PC-9 (cell line): ENCODE measurements at regions not wholly inside any gene's neighbourhood (a gene's known extent, or its start where the extent isn't known, plus 50 kb on each side); places are given as distances from the start of the nearest gene placed in this dataset.

Experiments used
- BruUV-seq: library from RNA; stranded (reverse); fragments of 400-500 nt; replicated peaks from 2 replicates; lab custom pipeline; 2021; lab: Mats Ljungman, UMichigan
- CTCF ChIA-PET: fragments of 300-600 bp; sonication (Branson Sonifier 250); formaldehyde crosslinking; loops from one replicate; lab custom pipeline; 2022; ENCODE audit warnings: antibody characterized with exemption; lab: Charles Lee
- POLR2A ChIA-PET: fragments of 300-600 bp; sonication (Branson Sonifier 250); formaldehyde crosslinking; loops from one replicate; lab custom pipeline; 2022; ENCODE audit warnings: antibody characterized with exemption; ENCODE audit not compliant: unreplicated experiment; lab: Charles Lee
- DNase-seq, 2 experiments: peaks; one replicate each; pipeline versions ENCODE4 v3.0.0 to v3.0.0-alpha.2; 2015 to 2022; ENCODE audit warnings: mixed read lengths in 1 of 2
- H2AFZ ChIP-seq: fragments of 200-600 bp; sonication (generic); 2 replicates; pipeline ENCODE4 v1.8.1; 2017; ENCODE audit warnings: antibody characterized with exemption
- H3F3A ChIP-seq: fragments of 200-600 bp; sonication (generic); 2 replicates; pipeline ENCODE4 v1.8.1; 2017; ENCODE audit warnings: antibody characterized with exemption, mild to moderate bottlenecking, low read depth; ENCODE audit not compliant: insufficient read depth
- H3K27ac ChIP-seq: fragments of 200-600 bp; sonication (generic); 2 replicates; pipeline ENCODE4 v1.6.1; 2016; ENCODE audit warnings: mixed run types
- H3K27me3 ChIP-seq: fragments of 200-600 bp; sonication (generic); 2 replicates; pipeline ENCODE4 v1.6.1; 2016; ENCODE audit warnings: low read depth, mixed run types; ENCODE audit not compliant: insufficient read depth
- H3K36me3 ChIP-seq: fragments of 200-600 bp; sonication (generic); 2 replicates; pipeline ENCODE4 v1.6.1; 2016; ENCODE audit warnings: low read depth, mixed run types
- H3K4me1 ChIP-seq: fragments of 200-600 bp; sonication (generic); replicated peaks from 2 replicates; pipeline ENCODE4 v1.6.1; 2016; ENCODE audit warnings: mixed run types; ENCODE audit not compliant: insufficient read depth
- H3K4me2 ChIP-seq: fragments of 200-600 bp; sonication (generic); 2 replicates; pipeline ENCODE4 v1.6.1; 2017; ENCODE audit warnings: mixed run types
- H3K4me3 ChIP-seq: fragments of 200-600 bp; sonication (generic); 2 replicates; pipeline ENCODE4 v1.6.1; 2016; ENCODE audit warnings: mixed run types
- H3K79me2 ChIP-seq: fragments of 200-600 bp; sonication (generic); 2 replicates; pipeline ENCODE4 v1.6.1; 2017; ENCODE audit warnings: low read depth, mixed run types
- H3K9me2 ChIP-seq: fragments of 200-600 bp; sonication (generic); 2 replicates; pipeline ENCODE4 v1.8.1; 2017; ENCODE audit warnings: mild to moderate bottlenecking; ENCODE audit not compliant: insufficient read depth
- H3K9me3 ChIP-seq: fragments of 200-600 bp; sonication (generic); 2 replicates; pipeline ENCODE4 v1.8.1; 2016; ENCODE audit warnings: low read depth; ENCODE audit not compliant: insufficient read depth
- H4K20me1 ChIP-seq: fragments of 200-600 bp; sonication (generic); 2 replicates; pipeline ENCODE4 v1.8.1; 2017; ENCODE audit not compliant: insufficient read depth
- EZH2 ChIP-seq: fragments of 200-600 bp; sonication (generic); IDR thresholded peaks from 2 replicates; pipeline ENCODE4 v1.8.0; 2017; ENCODE audit warnings: antibody characterized with exemption, low read depth
- intact Hi-C: fragments of 100-400 bp; cut with micrococcal nuclease; formaldehyde crosslinking; loops from one replicate; pipeline ENCODE4 v1.10.0; 2022; ENCODE audit not compliant: unreplicated experiment
- TF ChIP-seq, protein P1 (sequence below): fragments of 200-600 bp; sonication (generic); conservative IDR thresholded peaks from 2 replicates; pipeline ENCODE4 v1.6.1; 2017; ENCODE audit warnings: mixed run types, antibody characterized with exemption, mild to moderate bottlenecking, moderate library complexity

DNA sequence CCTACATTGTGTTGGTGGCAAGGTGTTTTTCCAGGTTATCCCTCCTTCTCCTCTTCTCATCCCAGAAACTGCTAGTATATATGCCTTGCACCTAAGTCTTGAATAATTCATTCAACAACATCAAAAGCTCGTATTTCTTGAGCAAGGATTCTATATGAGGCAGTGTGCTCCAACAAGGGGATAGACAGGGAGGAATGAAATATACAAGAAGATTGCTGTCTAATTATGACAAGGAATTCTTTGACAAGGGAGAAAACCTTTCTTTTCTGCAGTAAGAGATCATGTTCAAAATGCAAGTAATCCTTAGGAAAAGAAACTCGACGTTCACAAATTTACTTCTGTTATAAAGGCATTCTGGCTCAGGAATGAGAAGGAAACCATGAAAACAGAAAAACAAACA is 788.6 kb downstream of the TDRD15 start:
- no peaks in the 10 kb centered on the region for H3K9me2 ChIP-seq
- POLR2A ChIA-PET: no interaction called here
- BruUV-seq: no TSS peak
- TF ChIP-seq EZH2: no peak
- TF ChIP-seq, protein P1, sequence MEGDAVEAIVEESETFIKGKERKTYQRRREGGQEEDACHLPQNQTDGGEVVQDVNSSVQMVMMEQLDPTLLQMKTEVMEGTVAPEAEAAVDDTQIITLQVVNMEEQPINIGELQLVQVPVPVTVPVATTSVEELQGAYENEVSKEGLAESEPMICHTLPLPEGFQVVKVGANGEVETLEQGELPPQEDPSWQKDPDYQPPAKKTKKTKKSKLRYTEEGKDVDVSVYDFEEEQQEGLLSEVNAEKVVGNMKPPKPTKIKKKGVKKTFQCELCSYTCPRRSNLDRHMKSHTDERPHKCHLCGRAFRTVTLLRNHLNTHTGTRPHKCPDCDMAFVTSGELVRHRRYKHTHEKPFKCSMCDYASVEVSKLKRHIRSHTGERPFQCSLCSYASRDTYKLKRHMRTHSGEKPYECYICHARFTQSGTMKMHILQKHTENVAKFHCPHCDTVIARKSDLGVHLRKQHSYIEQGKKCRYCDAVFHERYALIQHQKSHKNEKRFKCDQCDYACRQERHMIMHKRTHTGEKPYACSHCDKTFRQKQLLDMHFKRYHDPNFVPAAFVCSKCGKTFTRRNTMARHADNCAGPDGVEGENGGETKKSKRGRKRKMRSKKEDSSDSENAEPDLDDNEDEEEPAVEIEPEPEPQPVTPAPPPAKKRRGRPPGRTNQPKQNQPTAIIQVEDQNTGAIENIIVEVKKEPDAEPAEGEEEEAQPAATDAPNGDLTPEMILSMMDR: no peak
- H3K4me3 ChIP-seq: no peak overlapping the region
- H4K20me1 ChIP-seq: no peaks in the 10 kb centered on the region
- no peaks in the 10 kb centered on the region for H3K27me3 ChIP-seq
- intact Hi-C loops: no loop called here
- no peaks in the 10 kb centered on the region for H3F3A ChIP-seq
- no peaks in the 10 kb centered on the region for H3K36me3 ChIP-seq
- CTCF ChIA-PET: no interaction called here
- no peak overlapping the region for H3K4me2 ChIP-seq
- no peak overlapping the region for H3K27ac ChIP-seq
- no peaks in the 10 kb centered on the region for H3K79me2 ChIP-seq
- no peaks in the 10 kb centered on the region for H3K4me1 ChIP-seq
- no peaks in the 10 kb centered on the region; the same call in 1 of the 2 replicates for H3K9me3 ChIP-seq
- no peak for DNase-seq
- no peak overlapping the region for H2AFZ ChIP-seq

DNA sequence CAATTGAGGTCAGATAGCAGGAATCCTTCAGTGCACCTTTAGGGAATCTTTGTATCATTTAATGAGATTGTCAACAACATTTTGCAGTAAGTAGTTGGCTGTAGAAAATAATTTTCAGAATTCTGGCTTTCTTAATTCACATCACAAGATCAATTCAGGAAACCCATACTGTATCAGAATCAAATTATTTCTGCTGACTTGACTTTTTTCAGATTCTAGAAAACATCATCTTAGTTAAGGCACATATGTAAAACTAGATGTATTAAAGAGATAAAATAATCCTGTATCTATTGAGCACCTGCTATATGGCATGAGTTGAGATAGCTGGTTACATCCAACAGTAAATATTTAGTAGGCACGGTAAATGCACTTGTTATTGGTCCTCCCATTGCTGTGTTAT is 791.4 kb downstream of the TDRD15 start:
- Histone ChIP-seq H4K20me1 (no peaks in the 10 kb centered on the region), H3F3A (no peaks in the 10 kb centered on the region), H3K36me3 (no peaks in the 10 kb centered on the region), H3K9me2 (no peaks in the 10 kb centered on the region), H3K4me2 (no peak overlapping the region), H3K27ac (no peak overlapping the region), H3K79me2 (no peaks in the 10 kb centered on the region), H3K27me3 (no peaks in the 10 kb centered on the region), H3K4me3 (no peak overlapping the region), H3K4me1 (no peaks in the 10 kb centered on the region), H3K9me3 (no peaks in the 10 kb centered on the region), H2AFZ (no peak overlapping the region)
- intact Hi-C loops: no loop called here
- ChIA-PET POLR2A (no interaction called here), CTCF (no interaction called here)
- DNase-seq: no peak
- no TSS peak for BruUV-seq
- TF ChIP-seq, protein P1: no peak
- TF ChIP-seq EZH2: no peak

- TF ChIP-seq, protein P1: no peak
- no peak for TF ChIP-seq EZH2
Observed at GRCh38 chr2:21916934-21917522, 793.3 kb downstream of the TDRD15 start.

More at GRCh38 chr2:21916934-21917522, 793.3 kb downstream of the TDRD15 start:
- ChIA-PET POLR2A (no interaction called here), CTCF (no interaction called here)
- Histone ChIP-seq H3K27me3 (no peaks in the 10 kb centered on the region), H4K20me1 (no peaks in the 10 kb centered on the region), H2AFZ (no peak overlapping the region), H3K9me3 (no peaks in the 10 kb centered on the region), H3K27ac (no peak overlapping the region), H3K4me3 (no peak overlapping the region), H3K4me2 (no peak overlapping the region), H3K9me2 (no peaks in the 10 kb centered on the region), H3K36me3 (no peaks in the 10 kb centered on the region), H3K4me1 (no peaks in the 10 kb centered on the region), H3K79me2 (no peaks in the 10 kb centered on the region), H3F3A (no peaks in the 10 kb centered on the region)
- intact Hi-C loops: no loop called here
- BruUV-seq: no TSS peak
- DNase-seq: no peak
